ENCODE measurements at regions not wholly inside any gene's neighbourhood (a gene's known extent, or its start where the extent isn't known, plus 50 kb on each side); places are given as distances from the start of the nearest gene placed in this dataset.
A peak's percentile ranks its signal among the peaks of the same experiment; 100 is the strongest.

GRCh38 chr13:84686458-84686857, 804.2 kb upstream of the SLITRK1 start:
- FAIRE-seq, result no peak
- Mint-ChIP-seq H3K27me3 (ENCODE audit: low read depth, unreplicated experiment) (peaks cover 2% of the 10 kb centered on the region), H3K36me3 (ENCODE audit: low read depth, unreplicated experiment) (no peaks in the 10 kb centered on the region), H3K9me3 (ENCODE audit: unreplicated experiment) (peaks cover 2% of the 10 kb centered on the region), H3K4me1 (ENCODE audit: low read depth, unreplicated experiment) (peaks cover 10% of the 10 kb centered on the region), H3K4me3 (ENCODE audit: unreplicated experiment) (no peak overlapping the region), H3K27ac (ENCODE audit: unreplicated experiment) (no peak overlapping the region)
- H3K9ac ChIP-seq (ENCODE audit: low read length), result no peak overlapping the region
- no peaks in the 10 kb centered on the region for H3K4me1 ChIP-seq (ENCODE audit: insufficient read depth, low read length)
- no peak for DNase-seq (ENCODE audit: low read depth)
- no peak overlapping the region for H3K27ac ChIP-seq (ENCODE audit: low read depth, low read length)
- no peaks in the 10 kb centered on the region for H3K79me2 ChIP-seq (ENCODE audit: insufficient read depth, low read length)
- no peak overlapping the region for H2AFZ ChIP-seq (ENCODE audit: low read depth, low read length)
- H3K4me3 ChIP-seq (ENCODE audit: insufficient read depth, low read depth, low read length), result no peak overlapping the region
- no peaks in the 10 kb centered on the region for H4K20me1 ChIP-seq (ENCODE audit: insufficient read depth, low read length)
- no peaks in the 10 kb centered on the region for H3K36me3 ChIP-seq (ENCODE audit: insufficient read depth, low read length)
- H3K27me3 ChIP-seq (ENCODE audit: insufficient read depth, low read length), result no peaks in the 10 kb centered on the region
- no peak overlapping the region for H3K4me2 ChIP-seq (ENCODE audit: low read length)
- no peak for TF ChIP-seq EZH2 (IDR thresholded peaks at IDR 0.05; ENCODE audit: insufficient read depth, low read length)
- no peak for TF ChIP-seq CTCF (IDR thresholded peaks at IDR 0.05; ENCODE audit: insufficient read depth, low read depth, low read length)
- H3K9me3 ChIP-seq (ENCODE audit: insufficient read depth, low read depth, low read length), result no peaks in the 10 kb centered on the region

DNA sequence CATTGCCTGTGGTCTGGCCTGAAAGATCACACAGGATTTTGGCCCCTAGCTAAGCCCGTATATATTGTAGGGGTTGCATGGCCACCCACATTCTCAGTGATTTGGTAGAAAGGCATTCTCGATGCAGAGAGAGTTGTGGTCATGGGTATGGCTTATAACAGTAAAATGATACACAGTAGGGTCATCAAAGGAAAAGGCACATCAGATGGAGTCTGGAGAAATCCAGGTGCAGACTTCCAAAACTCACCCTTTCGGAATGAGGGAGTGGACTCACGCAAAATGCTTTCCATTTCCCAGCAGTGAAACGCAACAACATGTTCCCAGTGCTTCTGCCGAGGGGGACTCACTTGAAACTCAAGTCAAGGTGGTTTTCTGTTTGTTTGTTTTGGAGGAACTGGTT, 802.5 kb upstream of the SLITRK1 start:
- Mint-ChIP-seq H3K4me1 (ENCODE audit: low read depth, unreplicated experiment) (peaks cover 10% of the 10 kb centered on the region), H3K4me3 (ENCODE audit: unreplicated experiment) (no peak overlapping the region), H3K36me3 (ENCODE audit: low read depth, unreplicated experiment) (no peaks in the 10 kb centered on the region), H3K27ac (ENCODE audit: unreplicated experiment) (no peak overlapping the region), H3K9me3 (ENCODE audit: unreplicated experiment) (peaks cover 2% of the 10 kb centered on the region), H3K27me3 (ENCODE audit: low read depth, unreplicated experiment) (peaks cover 2% of the 10 kb centered on the region)
- no peaks in the 10 kb centered on the region for H3K4me1 ChIP-seq (ENCODE audit: insufficient read depth, low read length)
- no peak overlapping the region for H3K4me3 ChIP-seq (ENCODE audit: insufficient read depth, low read depth, low read length)
- H2AFZ ChIP-seq (ENCODE audit: low read depth, low read length), result no peak overlapping the region
- H4K20me1 ChIP-seq (ENCODE audit: insufficient read depth, low read length), result no peaks in the 10 kb centered on the region
- H3K79me2 ChIP-seq (ENCODE audit: insufficient read depth, low read length), result no peaks in the 10 kb centered on the region
- TF ChIP-seq CTCF (IDR thresholded peaks at IDR 0.05; ENCODE audit: insufficient read depth, low read depth, low read length) (no peak), EZH2 (IDR thresholded peaks at IDR 0.05; ENCODE audit: insufficient read depth, low read length) (no peak)
- H3K36me3 ChIP-seq (ENCODE audit: insufficient read depth, low read length), result no peaks in the 10 kb centered on the region
- no peaks in the 10 kb centered on the region for H3K27me3 ChIP-seq (ENCODE audit: insufficient read depth, low read length)
- H3K9me3 ChIP-seq (ENCODE audit: insufficient read depth, low read depth, low read length), result no peaks in the 10 kb centered on the region
- H3K4me2 ChIP-seq (ENCODE audit: low read length), result no peak overlapping the region
- no peak overlapping the region for H3K27ac ChIP-seq (ENCODE audit: low read depth, low read length)
- DNase-seq (ENCODE audit: low read depth) (peak; percentile 23), FAIRE-seq (no peak)
- no peak overlapping the region for H3K9ac ChIP-seq (ENCODE audit: low read length)

GRCh38 chr13:84684048-84684662, 801.9 kb upstream of the SLITRK1 start:
- Histone ChIP-seq H3K4me1 (ENCODE audit: insufficient read depth, low read length) (no peaks in the 10 kb centered on the region), H3K79me2 (ENCODE audit: insufficient read depth, low read length) (no peaks in the 10 kb centered on the region), H3K27ac (ENCODE audit: low read depth, low read length) (no peak overlapping the region), H4K20me1 (ENCODE audit: insufficient read depth, low read length) (no peaks in the 10 kb centered on the region), H3K36me3 (ENCODE audit: insufficient read depth, low read length) (no peaks in the 10 kb centered on the region), H3K27me3 (ENCODE audit: insufficient read depth, low read length) (no peaks in the 10 kb centered on the region), H3K9ac (ENCODE audit: low read length) (no peak overlapping the region), H3K9me3 (ENCODE audit: insufficient read depth, low read depth, low read length) (no peaks in the 10 kb centered on the region), H3K4me2 (ENCODE audit: low read length) (no peak overlapping the region), H2AFZ (ENCODE audit: low read depth, low read length) (no peak overlapping the region), H3K4me3 (ENCODE audit: insufficient read depth, low read depth, low read length) (no peak overlapping the region)
- no peaks in the 10 kb centered on the region for H3K36me3 Mint-ChIP-seq (ENCODE audit: low read depth, unreplicated experiment)
- no peak for FAIRE-seq
- no peak overlapping the region for H3K4me3 Mint-ChIP-seq (ENCODE audit: unreplicated experiment)
- no peak overlapping the region for H3K27ac Mint-ChIP-seq (ENCODE audit: unreplicated experiment)
- H3K27me3 Mint-ChIP-seq (ENCODE audit: low read depth, unreplicated experiment), result peaks cover 2% of the 10 kb centered on the region
- H3K4me1 Mint-ChIP-seq (ENCODE audit: low read depth, unreplicated experiment), result peaks cover 10% of the 10 kb centered on the region
- peaks cover 2% of the 10 kb centered on the region for H3K9me3 Mint-ChIP-seq (ENCODE audit: unreplicated experiment)
- no peak for DNase-seq (ENCODE audit: low read depth)
- TF ChIP-seq EZH2 (IDR thresholded peaks at IDR 0.05; ENCODE audit: insufficient read depth, low read length), result no peak
- TF ChIP-seq CTCF (IDR thresholded peaks at IDR 0.05; ENCODE audit: insufficient read depth, low read depth, low read length), result no peak

Data from astrocyte (in vitro differentiated cells and primary cell).